ENCODE measurements at regions not wholly inside any gene's neighbourhood (a gene's known extent, or its start where the extent isn't known, plus 50 kb on each side); places are given as distances from the start of the nearest gene placed in this dataset.

GRCh38 chr7:121618182-121618581, 222.1 kb upstream of the FAM3C start:
- Histone ChIP-seq H3K4me2 (ENCODE audit: low read depth, low read length) (no peak overlapping the region), H3K36me3 (ENCODE audit: control insufficient read depth, insufficient read depth, low read length) (no peaks in the 10 kb centered on the region), H3K9me1 (ENCODE audit: insufficient read depth, low read length) (no peaks in the 10 kb centered on the region), H4K91ac (ENCODE audit: insufficient read depth, low read depth, low read length) (no peak overlapping the region), H3K4me1 (ENCODE audit: control insufficient read depth, insufficient read depth, low read length) (no peaks in the 10 kb centered on the region), H3K9ac (ENCODE audit: low read depth, low read length) (no peak overlapping the region), H2BK120ac (ENCODE audit: low read depth, low read length) (no peak overlapping the region), H3K4ac (ENCODE audit: low read depth, low read length) (no peak overlapping the region), H2AK9ac (replicated peaks; ENCODE audit: low read depth, low read length, poor library complexity) (no peak overlapping the region), H3K27me3 (ENCODE audit: control insufficient read depth, insufficient read depth, low read length) (no peaks in the 10 kb centered on the region; the same call in 1 of the 2 replicates), H2AFZ (replicated peaks; ENCODE audit: low read length, poor library complexity) (no peak overlapping the region), H3K4me3 (ENCODE audit: insufficient read depth, low read depth, low read length) (no peak overlapping the region), H3K27ac (ENCODE audit: insufficient read depth, low read length) (no peak overlapping the region), H4K20me1 (ENCODE audit: insufficient read depth, low read length) (no peaks in the 10 kb centered on the region), H3K56ac (ENCODE audit: extremely low read depth, insufficient read depth, low read length) (no peak overlapping the region), H2BK5ac (ENCODE audit: low read depth, low read length, poor library complexity, severe bottlenecking) (no peak overlapping the region), H3K14ac (replicated peaks; ENCODE audit: low read depth, low read length) (no peak overlapping the region), H3K18ac (ENCODE audit: low read depth, low read length) (no peak overlapping the region), H2AK5ac (ENCODE audit: low read depth, low read length) (no peak overlapping the region), H3K9me3 (ENCODE audit: control insufficient read depth, insufficient read depth, low read length) (no peaks in the 10 kb centered on the region), H4K8ac (ENCODE audit: low read depth in 2 of 2, low read length in 2 of 2) (no peak overlapping the region), H4K5ac (ENCODE audit: low read depth, low read length) (no peak overlapping the region), H3K23ac (ENCODE audit: low read depth, low read length) (no peak overlapping the region), H2BK15ac (ENCODE audit: low read depth, low read length) (no peak overlapping the region), H2BK20ac (ENCODE audit: low read depth, low read length) (no peak overlapping the region), H3K79me1 (ENCODE audit: low read depth in 1 of 2, low read length in 2 of 2) (no peaks in the 10 kb centered on the region)
- DNase-seq (no peak), ATAC-seq (ENCODE audit: low read depth) (no peak)
- dilution Hi-C loops (cut with HindIII; ENCODE audit: low sequenced_read_pairs, unreplicated experiment) (no loop called here), in situ Hi-C loops (cut with MboI; ENCODE audit: low sequenced_read_pairs) (no loop called here), intact Hi-C loops (cut with micrococcal nuclease) (no loop called here)
- ChIA-PET POLR2A (ENCODE audit: unreplicated experiment) (no interaction called here), CTCF (no interaction called here)
- no CpG with 5 or more reads among the region's 2 CpGs for WGBS, 2 experiments (ENCODE audit: extremely low coverage in 2 of 2, insufficient read length in 1 of 2)
- BruUV-seq (replicated peaks): no TSS peak
- TF ChIP-seq NFE2L2 (IDR thresholded peaks at IDR 0.05; ENCODE audit: low read depth, low read length) (no peak), MAFK (IDR thresholded peaks at IDR 0.05; ENCODE audit: low read depth, low read length) (peak; percentile 78)

Measured in IMR-90 (cell line).